GM19193 (cell line): ENCODE measurements at regions not wholly inside any gene's neighbourhood (a gene's known extent, or its start where the extent isn't known, plus 50 kb on each side); places are given as distances from the start of the nearest gene placed in this dataset.

Experiments used
- POLR2A ChIP-seq: IDR thresholded peaks from 4 replicates; pipeline ENCODE4 v1.6.1; 2011; ENCODE audit not compliant: insufficient read depth, insufficient read length; ENCODE audit errors: extremely low read depth

DNA sequence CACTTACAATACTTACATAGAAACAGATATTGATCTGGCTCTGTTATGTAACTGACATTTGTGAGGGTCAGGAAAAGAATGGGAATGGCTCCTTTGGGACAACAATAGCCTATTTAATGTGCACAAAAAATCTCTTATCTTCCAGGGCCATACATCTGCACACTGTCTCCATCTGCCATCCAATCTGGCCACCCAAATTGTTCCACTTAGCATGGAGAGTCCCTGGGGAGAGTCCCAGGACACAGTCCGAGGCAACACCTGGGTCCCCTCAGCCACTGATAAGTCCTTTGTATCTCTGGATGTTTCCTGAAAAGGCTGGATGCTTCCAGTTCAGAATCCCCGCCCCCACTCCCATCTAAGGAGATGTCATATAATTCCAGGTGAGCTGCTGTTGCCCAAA, 274.2 kb upstream of the NCKAP5 start:
- no peak for TF ChIP-seq POLR2A

GRCh38 chr2:133843091-133843490, 274.8 kb upstream of the NCKAP5 start:
- TF ChIP-seq POLR2A = no peak

DNA sequence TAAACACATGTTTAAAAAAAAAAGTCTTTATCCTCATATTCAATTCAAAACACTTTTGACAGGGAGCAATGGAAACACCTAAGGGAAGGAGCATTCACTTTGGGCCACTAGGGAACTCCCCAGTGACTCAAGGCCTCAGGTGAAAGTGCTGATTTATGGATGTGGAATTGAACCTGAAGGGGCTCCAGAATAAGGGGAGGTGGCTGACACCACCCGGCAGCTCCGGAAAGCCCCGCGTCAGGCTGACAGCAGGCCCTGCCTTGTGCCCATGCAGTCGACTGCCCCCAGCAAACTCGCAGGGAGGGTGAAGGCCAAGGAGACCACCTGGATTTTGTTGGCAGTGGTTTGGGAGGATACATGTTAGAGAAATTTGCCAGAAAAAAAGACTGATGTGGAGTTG, 275.3 kb upstream of the NCKAP5 start:
- no peak for TF ChIP-seq POLR2A

DNA sequence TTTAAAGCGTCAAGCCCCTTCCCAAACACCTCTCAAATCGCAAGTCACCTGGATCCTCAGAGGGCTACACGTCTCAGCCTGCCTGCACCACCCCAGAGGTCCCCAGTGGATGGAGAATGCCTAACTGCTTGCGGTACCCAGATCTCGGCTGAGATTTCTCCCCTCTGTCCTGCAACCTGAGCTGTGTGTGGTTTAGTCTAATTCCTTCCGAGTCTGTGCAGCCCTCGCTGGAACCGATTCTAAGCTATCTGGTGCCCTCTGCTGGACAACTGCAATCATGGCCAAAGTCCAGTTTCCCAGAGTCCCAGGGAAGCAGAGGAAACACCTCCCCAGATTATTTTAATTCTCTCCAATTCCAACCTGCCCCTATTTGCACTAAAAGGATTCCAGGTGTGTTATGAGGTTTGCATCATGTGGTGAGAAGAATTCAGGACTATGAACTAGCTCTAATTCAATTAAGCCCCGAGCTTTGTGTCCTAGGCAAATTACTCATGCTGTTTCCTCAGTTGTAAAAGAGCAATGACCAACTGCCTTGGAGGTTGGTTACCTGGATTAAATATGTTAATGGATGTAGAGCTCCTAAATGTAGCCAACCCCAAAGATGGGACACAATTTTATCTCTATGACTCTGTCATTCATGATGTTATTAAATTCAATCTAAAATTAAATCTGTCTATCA, 276.1 kb upstream of the NCKAP5 start:
- no peak for TF ChIP-seq POLR2A

DNA sequence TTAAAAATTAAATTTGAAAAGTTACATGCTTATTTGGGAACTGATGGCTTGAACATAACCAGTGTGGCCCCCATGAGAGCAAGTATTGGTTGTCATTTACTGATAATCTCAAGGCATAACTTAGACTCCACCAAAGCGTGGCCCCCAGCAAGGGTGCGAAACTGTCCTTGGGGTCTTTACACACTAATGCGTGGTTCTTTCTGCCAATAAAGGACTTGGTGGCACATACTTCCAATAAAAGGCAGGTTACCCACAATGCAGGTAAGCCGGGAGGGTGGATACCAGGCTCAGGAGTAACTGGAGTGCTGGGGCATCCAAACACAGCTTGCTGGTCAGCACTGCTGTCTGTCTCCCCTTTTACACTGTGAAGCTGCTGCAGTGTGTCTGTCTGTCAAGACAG, 278.2 kb upstream of the NCKAP5 start:
- no peak for TF ChIP-seq POLR2A

DNA sequence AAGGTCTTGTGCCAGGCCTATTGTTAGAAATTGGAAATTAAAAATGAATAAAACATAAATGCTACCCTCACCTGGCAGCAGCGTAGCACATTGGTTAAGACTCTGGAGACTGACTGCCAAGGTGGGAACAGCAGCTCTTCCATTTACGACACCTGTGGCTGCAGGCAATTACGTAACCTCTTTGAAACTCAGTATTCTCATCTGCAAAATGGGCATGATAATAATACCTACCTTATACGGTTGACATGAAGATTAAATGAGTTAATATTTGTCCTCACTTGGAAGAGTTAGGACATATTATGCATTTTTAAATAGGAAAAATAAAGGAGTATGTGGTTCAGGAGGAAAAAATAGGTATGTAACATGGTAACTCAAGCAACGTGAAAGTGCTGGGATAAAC, 279.3 kb upstream of the NCKAP5 start:
- TF ChIP-seq POLR2A = no peak

- no peak for TF ChIP-seq POLR2A
Measured at GRCh38 chr2:133848111-133848649, 279.9 kb upstream of the NCKAP5 start.

DNA sequence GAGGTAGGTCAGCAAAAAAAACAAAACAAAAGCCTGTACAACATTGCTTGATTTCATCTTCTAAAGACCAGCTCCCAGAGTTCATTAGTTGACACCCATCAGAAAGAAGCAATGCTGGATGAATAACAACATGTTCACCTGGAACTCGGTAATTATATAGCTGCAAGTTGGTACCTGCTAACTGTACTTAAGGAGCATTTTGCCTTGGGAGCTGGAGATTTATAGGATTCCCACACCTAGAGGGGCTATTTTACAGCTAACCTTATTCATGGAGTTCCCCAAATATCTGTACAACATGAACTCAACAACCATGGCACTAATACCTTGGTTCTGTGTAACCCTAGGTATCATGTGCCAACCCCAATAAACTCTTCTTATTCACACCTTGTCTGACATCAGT, 281.1 kb upstream of the NCKAP5 start:
- TF ChIP-seq POLR2A = no peak

DNA sequence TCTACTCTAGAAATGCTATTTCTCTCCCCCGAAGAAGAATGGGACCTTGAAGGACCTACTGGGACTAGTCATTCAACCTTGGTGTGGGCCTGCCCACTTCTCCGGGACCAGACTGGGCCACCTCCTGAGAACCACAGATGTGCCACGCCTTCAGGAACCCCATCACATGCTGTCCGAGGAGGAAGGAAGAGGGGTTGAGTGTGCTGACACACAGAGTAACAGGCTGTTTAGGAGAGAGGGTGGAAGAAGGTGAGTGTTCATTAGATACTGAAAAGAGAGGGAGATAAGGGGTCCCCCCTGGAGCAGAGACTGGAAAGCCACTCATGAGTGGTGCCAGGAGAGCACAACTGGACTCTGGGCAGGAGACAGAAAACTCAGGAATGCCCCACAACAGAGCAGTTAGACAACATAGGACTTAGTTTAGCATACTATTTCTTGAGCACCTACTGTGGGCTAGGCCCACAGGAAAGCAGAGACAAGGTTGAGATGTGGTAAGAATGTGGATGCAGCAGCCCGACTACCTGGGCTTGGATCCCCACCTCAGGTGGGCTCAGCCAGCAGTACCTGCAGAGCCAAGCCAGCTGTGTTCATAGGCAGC, 286.4 kb upstream of the NCKAP5 start:
- TF ChIP-seq POLR2A = no peak

DNA sequence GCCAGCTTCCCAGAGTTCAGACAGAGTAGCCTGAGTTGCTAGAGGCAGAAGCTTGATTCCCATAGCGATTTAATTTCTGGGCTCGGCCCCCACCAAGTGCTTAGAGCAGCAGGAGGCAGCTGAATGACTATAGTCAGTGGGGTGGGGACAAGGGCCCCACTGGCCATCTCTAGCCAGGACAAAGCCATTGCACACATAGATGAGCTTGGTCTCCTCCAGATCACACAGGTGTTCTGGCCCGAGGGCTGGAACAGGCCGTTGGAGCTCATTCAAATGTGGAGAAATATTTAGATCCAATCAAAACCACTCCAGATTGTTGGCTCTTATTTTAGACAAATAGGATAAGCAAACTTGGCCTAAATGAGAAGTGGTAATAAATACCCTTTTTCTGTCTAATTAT, 287.3 kb upstream of the NCKAP5 start:
- no peak for TF ChIP-seq POLR2A

DNA sequence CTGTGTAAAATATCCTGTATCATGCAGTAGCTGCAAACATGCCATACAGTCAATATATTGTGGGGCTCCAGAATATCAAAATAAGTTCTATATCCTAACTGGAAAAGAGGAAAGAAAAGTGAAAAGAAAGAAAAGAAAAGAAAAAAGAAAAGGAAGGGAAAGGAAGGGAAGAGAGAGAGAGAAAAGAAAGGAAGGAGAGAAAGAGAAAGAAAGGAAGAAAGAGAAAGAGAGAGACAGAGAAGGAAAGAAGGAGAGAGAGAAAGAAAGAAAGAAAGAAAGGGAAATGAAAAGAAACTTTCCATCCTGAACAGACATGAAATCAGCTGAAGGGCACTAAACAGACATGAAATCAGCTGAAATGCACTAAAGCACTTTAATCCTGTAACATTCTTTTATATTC, 288.4 kb upstream of the NCKAP5 start:
- TF ChIP-seq POLR2A = no peak

- no peak for TF ChIP-seq POLR2A
Measured at GRCh38 chr2:133859578-133859977, 291.3 kb upstream of the NCKAP5 start.

- TF ChIP-seq POLR2A = no peak
Measured at GRCh38 chr2:133862400-133862977, 294.2 kb upstream of the NCKAP5 start.

DNA sequence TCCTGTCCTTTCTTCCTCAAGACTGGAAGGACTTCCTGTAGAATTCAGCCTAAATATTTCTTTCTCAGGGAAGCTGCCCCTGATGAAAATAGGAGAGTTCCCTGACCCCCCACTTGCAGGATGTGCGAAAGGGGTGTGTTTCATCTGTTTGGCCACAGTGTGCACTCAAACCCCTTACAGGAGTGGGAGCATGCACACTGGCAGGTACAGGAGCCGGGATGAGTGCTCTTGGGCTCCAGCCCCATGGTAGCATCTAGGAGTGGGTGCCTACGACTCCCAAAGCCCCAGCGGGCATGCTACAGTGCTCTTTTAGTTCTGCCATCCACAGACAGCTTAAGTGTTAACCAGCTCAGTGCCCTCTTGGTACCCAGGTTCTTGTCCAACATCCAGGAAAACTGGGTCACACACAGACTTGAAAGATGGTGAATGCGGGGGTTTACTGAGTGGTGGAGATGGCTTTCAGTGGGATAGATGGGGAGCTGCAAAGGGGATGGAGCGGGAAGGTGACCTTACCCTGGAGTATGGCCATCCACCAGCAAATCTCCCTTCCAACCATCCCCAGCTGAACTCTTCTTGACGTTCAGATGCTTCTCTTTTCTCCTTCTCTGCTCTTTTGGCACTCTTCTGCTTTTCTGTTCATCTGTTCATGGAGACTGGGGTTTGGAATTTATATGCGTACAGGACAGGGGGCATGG, 295.0 kb upstream of the NCKAP5 start:
- no peak for TF ChIP-seq POLR2A

- no peak for TF ChIP-seq POLR2A
Measured at GRCh38 chr2:133865141-133865540, 296.9 kb upstream of the NCKAP5 start.
